HFFc6 (cell line): ENCODE measurements at regions not wholly inside any gene's neighbourhood (a gene's known extent, or its start where the extent isn't known, plus 50 kb on each side); places are given as distances from the start of the nearest gene placed in this dataset.

Experiments used
- DNase-seq: peaks from one replicate; pipeline ENCODE4 v3.0.0-alpha.2; 2018
- H3K27ac Mint-ChIP-seq: 2 replicates; pipeline ENCODE4 v1.8.0; 2020; ENCODE audit warnings: mild to moderate bottlenecking, mixed read lengths
- H3K27me3 Mint-ChIP-seq: 2 replicates; pipeline ENCODE4 v1.8.0; 2021; ENCODE audit warnings: mild to moderate bottlenecking, moderate library complexity, mixed read lengths; ENCODE audit not compliant: insufficient read depth
- H3K36me3 Mint-ChIP-seq: 2 replicates; pipeline ENCODE4 v1.8.0; 2021; ENCODE audit warnings: low read depth, mixed read lengths
- H3K4me1 Mint-ChIP-seq: 2 replicates; pipeline ENCODE4 v1.8.0; 2020; ENCODE audit warnings: low read depth, mixed read lengths
- H3K4me3 Mint-ChIP-seq: 2 replicates; pipeline ENCODE4 v1.8.0; 2020; ENCODE audit warnings: mild to moderate bottlenecking, moderate library complexity, mixed read lengths
- H3K9me3 Mint-ChIP-seq: 2 replicates; pipeline ENCODE4 v1.8.0; 2020; ENCODE audit warnings: mild to moderate bottlenecking, mixed read lengths
- TF ChIP-seq, protein P1 (sequence below): fragments of 200-600 bp; sonication (generic); IDR thresholded peaks from 2 replicates; pipeline ENCODE4 v1.5.0; 2021; ENCODE audit warnings: antibody characterized with exemption, mild to moderate bottlenecking

DNA sequence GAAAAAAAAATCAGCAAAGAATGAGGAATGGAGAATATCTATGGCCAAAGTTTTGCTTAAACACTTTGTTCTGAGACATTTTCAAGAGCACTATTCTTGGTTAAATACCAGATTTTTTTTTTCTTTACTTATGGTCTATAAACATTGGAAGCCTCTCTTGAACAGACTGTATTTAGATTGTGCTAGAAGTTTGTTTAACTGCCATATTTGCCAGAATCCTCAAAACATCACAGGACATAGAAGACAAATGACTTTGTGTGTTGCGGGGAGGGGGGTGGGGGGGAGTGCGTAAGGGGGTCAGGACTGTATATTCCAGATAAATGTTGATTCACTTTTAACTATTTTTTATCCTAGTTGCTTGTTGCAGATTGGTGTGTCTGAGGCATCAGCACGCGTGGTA lies 262.0 kb downstream of the MEIS1 start:
- Mint-ChIP-seq H3K27ac (no peak overlapping the region), H3K36me3 (no peaks in the 10 kb centered on the region), H3K4me1 (peaks cover 19% of the 10 kb centered on the region; the same call in 1 of the 2 replicates), H3K27me3 (no peaks in the 10 kb centered on the region), H3K4me3 (peak overlapping the region; percentile 71; the same call in 1 of the 2 replicates), H3K9me3 (no peaks in the 10 kb centered on the region)
- no peak for DNase-seq
- TF ChIP-seq, protein P1, sequence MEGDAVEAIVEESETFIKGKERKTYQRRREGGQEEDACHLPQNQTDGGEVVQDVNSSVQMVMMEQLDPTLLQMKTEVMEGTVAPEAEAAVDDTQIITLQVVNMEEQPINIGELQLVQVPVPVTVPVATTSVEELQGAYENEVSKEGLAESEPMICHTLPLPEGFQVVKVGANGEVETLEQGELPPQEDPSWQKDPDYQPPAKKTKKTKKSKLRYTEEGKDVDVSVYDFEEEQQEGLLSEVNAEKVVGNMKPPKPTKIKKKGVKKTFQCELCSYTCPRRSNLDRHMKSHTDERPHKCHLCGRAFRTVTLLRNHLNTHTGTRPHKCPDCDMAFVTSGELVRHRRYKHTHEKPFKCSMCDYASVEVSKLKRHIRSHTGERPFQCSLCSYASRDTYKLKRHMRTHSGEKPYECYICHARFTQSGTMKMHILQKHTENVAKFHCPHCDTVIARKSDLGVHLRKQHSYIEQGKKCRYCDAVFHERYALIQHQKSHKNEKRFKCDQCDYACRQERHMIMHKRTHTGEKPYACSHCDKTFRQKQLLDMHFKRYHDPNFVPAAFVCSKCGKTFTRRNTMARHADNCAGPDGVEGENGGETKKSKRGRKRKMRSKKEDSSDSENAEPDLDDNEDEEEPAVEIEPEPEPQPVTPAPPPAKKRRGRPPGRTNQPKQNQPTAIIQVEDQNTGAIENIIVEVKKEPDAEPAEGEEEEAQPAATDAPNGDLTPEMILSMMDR, result no peak

DNA sequence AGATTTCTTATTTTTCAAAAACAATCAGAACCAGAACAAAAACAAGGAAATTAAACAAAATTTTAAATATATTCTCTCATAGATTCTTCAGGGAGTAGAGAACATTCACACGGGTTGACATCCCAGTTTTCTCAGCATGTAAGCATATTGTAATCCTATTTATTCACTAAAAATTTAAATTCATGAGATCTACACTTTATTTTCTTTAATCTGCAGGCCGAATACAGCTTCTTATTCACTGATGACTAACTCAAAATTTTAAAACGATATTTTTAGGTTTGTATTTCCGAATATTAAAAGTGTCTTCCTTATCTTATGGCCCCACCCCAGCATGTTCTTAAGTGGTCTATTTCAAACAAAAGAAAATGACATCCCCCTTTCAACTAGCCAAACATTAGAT lies 262.4 kb downstream of the MEIS1 start:
- Mint-ChIP-seq H3K36me3 (no peaks in the 10 kb centered on the region), H3K4me3 (peak overlapping the region; percentile 71; the same call in 1 of the 2 replicates), H3K9me3 (no peaks in the 10 kb centered on the region), H3K4me1 (peaks cover 23% of the 10 kb centered on the region; the same call in 1 of the 2 replicates), H3K27ac (no peak overlapping the region), H3K27me3 (no peaks in the 10 kb centered on the region)
- no peak for DNase-seq
- TF ChIP-seq, protein P1, result no peak

DNA sequence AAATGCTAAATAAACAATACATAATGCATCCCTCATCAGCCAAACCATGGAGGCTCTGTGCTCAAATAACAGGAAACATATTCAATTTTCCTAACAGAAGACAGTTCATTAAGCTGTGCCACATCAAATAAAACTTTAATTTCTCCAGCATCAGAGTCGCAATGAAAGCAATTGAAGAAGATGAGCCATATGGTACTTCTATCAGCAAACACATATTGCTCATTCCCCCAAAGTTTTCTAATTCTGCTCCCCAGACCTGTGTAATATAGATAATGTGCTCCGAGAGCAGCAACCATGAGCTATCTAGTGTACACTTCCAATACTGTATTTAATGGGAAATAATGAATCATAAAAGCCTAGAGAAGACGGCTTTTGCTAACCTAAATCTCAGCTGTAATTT lies 263.2 kb downstream of the MEIS1 start:
- Mint-ChIP-seq H3K27ac (peak overlapping the region; percentile 2; the same call in 1 of the 2 replicates), H3K9me3 (no peaks in the 10 kb centered on the region), H3K36me3 (no peaks in the 10 kb centered on the region), H3K27me3 (no peaks in the 10 kb centered on the region), H3K4me3 (peak overlapping the region; percentile 71; the same call in 1 of the 2 replicates), H3K4me1 (peaks cover 26% of the 10 kb centered on the region; the same call in 1 of the 2 replicates)
- no peak for DNase-seq
- TF ChIP-seq, protein P1, result no peak

DNA sequence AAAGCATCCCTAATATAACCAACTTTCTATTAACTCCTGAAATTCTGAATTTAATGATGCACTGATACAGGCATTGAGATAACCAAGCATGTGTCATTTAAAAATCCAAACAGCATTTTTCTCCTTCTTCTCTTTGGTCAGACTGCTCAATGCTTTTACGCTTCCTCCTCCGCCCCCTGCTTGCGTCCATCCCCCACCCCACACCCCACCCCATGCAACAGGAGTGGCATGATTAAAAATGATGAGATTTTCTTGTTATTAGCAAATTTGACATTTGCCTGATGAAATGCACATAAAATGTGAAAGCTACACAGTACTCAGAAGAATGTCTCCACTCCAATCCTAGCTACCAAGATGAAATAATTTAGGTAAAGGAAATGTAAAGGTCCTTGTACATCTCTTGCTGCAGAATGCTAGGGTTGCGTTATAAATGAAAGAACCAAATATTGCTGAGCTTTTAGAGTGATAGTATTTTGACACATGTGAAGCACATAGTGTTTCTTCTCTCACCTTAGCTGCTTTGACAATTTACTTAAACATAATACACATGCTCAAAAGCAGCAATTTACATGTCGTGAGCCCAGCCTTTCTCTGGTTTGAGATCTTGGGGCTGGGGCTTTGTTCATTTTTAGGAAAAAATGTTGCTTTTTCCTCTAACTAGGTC lies 263.8 kb downstream of the MEIS1 start:
- no peak for DNase-seq

DNA sequence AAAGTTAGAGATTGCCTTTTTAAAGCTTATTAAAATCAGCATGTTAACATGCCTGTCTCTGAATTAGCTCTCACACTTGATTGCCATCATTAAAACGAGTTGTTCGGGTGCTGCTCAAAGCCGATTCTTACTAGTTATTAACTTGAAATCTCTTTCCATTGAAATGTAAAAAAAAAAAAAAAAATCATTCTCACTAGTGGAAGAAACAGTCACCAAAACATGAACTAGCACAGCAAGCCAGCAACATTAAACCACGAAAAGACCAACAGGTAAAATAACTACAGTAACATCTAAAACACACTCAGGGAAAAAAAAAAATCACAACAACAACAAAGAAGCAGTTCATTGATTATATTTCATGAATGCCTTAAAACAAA lies 264.5 kb downstream of the MEIS1 start:
- TF ChIP-seq, protein P1, result no peak
- no peak overlapping the region for H3K27ac Mint-ChIP-seq
- peaks cover 26% of the 10 kb centered on the region; the same call in 1 of the 2 replicates for H3K4me1 Mint-ChIP-seq
- no peak for DNase-seq
- no peaks in the 10 kb centered on the region for H3K27me3 Mint-ChIP-seq
- no peaks in the 10 kb centered on the region for H3K36me3 Mint-ChIP-seq
- no peaks in the 10 kb centered on the region for H3K9me3 Mint-ChIP-seq
- H3K4me3 Mint-ChIP-seq, result no peak overlapping the region

More for the DNA sequence above, 263.8 kb downstream of the MEIS1 start:
- Mint-ChIP-seq H3K4me3 (peak overlapping the region; percentile 71; the same call in 1 of the 2 replicates), H3K27me3 (no peaks in the 10 kb centered on the region), H3K27ac (no peak overlapping the region), H3K4me1 (peaks cover 26% of the 10 kb centered on the region; the same call in 1 of the 2 replicates), H3K36me3 (no peaks in the 10 kb centered on the region), H3K9me3 (no peaks in the 10 kb centered on the region)
- TF ChIP-seq, protein P1, result no peak
